ENCODE measurements at regions not wholly inside any gene's neighbourhood (a gene's known extent, or its start where the extent isn't known, plus 50 kb on each side); places are given as distances from the start of the nearest gene placed in this dataset.

DNA sequence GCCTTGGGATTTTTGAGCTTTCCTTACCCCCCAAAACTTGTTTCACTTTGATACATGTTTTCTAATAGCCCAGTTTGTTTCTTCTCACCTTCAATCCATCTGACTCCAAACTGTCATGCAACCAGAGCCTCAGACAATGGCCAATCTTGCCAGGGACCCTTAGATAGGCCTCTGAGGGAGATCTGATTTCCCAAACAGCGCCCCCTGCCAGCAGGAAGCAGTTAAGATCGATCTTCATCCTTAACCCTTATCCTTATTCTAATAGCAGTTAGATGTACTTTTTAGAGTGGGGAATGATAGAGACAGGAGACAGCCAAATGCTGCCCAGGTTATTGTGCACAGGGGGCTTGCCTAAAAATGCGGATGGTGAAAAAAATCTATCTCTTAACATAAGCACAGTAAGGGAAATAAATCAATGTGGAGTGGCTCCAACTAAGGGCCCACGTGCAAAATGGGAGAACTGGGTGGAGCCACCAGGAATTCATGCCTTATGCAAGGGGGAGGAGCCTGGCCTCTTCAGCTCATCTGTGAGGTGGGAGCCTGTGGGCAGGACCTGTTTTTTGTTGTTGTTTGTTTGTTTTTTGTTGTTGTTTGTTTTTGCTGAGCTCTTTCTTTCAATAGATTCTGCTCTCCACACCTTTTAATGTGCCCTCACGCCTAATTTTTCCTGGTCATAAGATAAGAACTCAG lies 833.6 kb upstream of the AGA start:
- no peak for DNase-seq (ENCODE audit: low spot score)

DNA sequence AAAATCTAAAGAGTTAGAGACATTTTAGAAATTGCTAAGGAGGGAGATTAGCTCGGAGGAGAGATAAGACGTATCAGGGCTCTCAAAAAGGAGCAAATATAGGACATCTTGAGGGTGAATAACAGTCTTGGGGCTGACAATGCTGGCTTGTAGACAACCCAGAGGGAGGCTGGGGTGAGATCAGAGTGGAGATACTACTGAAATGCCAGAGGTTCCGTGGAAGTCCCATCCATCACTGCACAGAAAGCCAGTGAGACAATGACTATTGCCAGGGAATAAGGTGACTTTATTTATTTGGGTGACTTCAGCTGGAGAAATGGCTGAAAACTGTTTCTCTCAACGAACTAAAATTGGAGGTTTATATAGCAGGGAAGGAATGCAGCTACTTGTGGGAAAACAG lies 838.1 kb upstream of the AGA start:
- no peak for DNase-seq (ENCODE audit: low spot score)

DNA sequence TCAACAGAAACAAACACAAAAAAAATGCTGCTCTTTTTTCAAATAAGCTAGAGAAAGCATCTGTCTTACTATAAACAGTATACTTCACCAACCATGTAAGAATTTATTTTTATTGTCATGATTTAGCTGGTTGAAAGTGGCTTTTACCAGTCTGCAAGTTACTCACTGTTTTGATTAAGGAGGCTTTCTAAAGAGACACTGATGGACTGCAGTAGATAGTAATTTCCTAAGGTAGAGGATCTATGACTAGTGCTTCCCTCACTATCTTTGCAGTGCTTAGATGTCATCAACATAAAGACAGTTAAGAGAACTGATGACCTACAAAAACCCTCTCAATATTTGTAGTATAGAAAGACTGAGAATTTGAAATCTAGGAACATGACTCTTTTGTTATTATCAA lies 846.2 kb upstream of the AGA start:
- DNase-seq (ENCODE audit: low spot score), result no peak

DNA sequence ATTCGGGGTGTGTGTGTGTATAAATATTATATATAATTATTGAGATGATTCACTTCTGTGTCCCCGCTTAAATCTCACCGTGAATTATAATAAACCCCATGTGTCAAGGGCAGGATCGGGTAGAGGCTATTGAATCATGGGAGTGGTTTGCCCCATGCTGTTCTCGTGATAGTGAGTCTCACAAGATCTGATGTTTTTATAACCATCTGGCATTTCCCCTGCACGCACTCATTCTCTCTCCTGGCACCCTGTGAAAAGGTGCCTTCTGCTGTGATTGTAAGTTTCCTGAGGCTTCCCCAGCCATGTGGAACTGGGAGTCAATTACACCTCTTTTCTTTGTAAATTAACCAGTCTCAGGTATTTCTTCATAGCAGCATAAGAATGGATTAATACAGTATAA lies 851.4 kb upstream of the AGA start:
- DNase-seq (ENCODE audit: low spot score), result no peak

DNA sequence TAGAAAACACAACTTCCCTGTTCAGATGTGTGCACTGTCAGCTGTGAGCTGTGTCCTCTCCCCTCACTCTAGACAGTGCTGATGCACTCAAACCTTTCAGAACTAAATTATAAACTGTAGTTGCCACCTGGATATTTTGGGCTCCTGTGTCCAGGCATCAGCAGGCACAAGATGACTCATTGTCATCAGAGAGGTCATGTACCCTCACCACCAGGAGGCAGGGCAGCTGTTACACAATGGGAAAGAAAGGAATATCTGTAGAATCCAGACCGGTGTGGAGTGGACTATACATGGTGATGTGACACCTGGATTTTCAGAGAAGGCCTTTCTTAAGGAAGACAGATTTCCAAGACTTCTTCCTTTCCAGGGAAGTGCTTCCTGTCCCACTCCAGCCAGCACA lies 854.4 kb upstream of the AGA start:
- DNase-seq (ENCODE audit: low spot score), result peak; percentile 7

DNA sequence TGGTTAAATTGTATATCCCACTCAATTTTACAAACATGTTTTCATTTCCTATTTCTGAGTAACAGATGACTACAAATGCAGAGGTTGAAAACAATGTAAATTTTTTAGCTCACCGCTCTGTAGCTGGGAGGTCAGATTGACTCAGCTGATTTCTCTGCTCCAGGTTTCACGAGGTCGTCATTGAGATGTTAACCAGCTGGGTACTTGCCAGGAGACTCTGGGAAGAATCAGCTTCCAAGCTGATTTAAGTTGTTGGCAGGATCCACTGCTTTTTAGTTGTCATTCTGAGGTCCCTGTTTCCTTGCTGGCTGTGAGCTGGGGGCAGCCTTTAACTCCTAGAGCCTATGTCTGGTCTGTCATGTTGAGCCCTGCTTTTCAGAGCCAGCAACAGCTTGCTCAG lies 864.3 kb upstream of the AGA start:
- no peak for DNase-seq (ENCODE audit: low spot score)

DNA sequence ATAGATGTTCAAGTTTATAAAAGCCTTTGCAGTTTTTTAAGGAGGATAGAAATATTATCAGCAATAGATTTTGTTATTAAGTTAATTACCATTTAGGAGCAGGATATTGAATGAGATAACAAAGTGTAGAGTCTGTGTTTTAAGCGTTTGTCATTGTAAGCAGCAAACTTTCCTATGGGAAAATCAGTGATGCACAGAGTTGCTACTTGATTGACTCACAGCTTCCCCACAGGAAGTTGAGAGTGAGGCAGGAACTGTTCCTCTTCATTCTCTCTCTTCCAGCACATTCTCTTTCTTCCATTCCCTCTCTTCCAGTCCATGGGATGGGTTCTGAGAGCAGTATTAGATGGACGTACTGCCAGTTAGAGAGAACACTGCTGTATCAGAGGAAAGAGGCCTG lies 867.7 kb upstream of the AGA start:
- DNase-seq (ENCODE audit: low spot score), result no peak

DNA sequence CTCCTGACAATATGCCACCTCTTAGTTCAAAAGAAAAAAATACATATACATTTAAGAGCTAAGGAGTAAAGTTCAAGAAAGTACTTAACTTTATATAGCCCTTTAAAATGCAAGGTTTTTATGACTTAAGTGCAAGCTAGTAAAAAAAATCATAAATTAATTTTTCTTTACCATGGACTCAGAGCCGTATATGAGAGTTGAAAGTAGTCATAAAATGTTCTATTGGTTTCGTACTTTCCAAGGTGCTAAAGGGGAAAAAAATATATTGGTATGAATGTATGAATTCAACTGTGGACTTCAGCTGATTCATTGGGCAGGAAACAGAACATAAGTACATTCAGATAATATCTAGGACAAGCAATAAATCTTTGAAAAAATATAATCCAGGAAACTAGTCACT lies 869.8 kb upstream of the AGA start:
- no peak for DNase-seq (ENCODE audit: low spot score)

DNA sequence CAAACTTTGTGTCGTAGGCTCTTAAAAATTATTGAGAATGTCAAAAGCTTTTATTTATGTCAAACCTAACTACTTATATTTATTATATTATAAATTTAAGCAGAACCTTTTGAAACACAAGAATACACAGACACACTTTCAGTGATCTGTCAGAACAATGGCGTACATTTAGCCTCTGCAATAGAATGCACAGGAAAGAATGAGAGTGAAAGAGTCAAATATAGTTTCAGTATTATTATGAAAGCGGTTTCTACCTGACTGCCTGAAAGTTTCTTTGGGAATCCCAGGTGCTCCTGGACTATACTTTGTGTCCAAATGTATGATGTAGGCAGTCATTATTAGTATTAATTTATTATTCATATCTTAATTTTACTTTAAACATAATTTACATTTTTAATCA lies 872.0 kb upstream of the AGA start:
- no peak for DNase-seq (ENCODE audit: low spot score)

DNA sequence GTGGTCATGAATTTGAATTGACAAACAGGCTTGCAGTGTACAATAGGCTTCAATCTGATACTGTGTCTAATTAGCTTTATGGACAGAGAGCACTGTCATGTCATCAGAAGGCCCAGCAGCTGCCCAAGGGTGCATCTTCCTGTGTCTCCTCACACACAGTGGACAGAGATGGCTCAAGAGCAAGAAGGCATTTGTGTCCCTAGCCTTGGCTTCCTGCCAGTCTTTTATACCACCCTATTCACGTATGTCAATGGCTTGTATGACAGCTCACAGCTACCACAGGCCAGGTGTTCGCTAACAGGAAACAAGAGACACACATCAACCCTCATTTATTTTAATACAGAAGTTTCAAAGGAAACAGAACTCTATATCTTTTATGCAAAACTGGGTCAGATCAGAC lies 874.0 kb upstream of the AGA start:
- DNase-seq (ENCODE audit: low spot score), result no peak

DNA sequence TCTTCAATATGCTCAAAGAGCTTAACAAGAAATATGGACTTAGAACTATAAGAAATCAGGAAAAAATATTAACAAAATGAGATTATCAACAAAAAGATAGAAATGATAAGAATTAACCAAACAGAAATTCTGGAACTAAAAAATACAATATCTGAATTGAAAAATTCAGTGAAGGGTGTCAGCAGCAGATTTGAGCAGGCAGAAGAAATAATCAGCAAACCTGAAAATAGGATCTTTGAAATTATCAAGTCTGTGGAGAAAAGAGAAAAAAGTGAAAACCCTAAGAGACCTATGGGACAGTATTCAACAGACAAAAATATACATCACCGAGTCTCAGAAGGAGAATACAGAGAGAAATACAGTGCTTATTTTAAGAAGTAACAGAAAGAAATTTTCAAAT lies 877.8 kb upstream of the AGA start:
- no peak for DNase-seq (ENCODE audit: low spot score)

DNA sequence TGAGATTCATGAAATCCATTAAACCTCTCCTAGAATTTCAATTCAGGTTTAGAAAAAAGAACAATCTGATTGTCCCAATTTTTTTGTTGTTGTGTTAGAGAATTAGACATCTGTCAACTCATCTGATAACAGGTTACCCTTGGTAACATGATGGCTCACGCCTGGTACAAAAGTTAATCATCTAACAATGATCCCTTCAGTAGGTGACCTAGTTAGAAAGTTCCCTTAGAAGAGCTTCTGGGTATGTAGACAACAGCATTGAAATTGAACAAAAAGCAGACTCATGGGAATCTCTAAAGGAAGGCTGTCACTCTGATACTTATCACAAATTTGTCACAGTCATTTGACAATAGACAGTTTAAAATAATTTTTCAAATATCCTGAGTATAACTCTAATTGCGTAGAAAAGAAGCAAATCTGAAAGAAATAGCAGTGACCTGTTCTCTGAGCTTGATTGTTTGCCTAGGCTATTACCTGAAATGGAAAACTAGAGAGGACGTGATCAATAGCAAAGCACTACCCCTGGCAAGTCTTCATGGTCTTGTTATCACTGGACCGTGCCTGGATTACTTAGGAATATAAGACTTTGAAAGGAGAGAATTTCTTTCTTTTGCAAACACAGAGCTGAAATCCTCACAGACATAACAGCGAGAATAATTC lies 880.4 kb upstream of the AGA start:
- no peak for DNase-seq (ENCODE audit: low spot score)

DNA sequence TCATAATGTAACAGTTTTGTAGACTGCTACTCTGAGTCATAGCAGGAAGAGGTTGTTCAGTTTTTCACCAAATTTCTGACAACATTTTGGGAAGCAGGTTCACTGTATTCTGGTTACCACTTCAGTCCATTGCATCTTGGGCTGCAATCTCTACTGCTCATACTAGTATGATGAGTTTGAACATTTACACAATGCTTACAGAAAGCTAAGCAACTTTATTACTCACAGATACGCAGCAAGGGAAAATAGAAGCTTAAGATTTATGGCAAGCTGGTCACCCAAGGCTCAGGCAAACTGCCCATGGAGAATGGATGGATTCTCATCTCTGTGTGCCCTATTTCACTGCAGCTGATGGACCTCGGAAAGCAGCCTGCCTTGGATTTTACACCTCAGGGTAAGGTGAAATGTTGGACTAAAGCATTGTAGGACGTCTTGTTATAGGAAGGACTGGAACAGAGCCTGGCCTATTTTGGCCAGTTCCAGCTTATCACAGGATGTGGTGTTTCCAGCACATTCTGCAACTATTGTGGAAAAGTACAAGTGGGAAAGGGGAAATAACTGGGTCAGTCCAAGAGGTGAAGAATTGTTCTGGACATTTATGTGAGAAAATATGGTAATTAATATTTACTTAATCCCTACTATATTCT lies 887.1 kb upstream of the AGA start:
- DNase-seq (ENCODE audit: low spot score), result no peak

DNA sequence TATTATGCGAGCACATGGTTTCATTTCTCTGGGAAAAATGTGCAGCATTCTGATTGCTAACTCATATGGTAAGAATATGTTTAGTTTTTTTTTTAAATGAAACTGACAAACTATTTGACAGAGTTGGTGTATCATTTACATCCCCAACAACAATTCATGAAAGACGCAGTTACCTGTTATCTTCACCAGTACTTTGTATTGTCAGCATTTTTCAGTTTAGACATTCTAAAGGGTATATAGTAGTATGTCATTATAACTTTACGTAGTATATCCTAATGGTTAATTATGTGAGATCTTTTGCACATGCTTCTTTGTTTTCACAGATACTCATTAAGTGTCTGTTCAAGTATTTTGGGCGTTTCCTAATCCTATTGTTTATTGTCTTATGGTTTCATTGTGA lies 891.1 kb upstream of the AGA start:
- DNase-seq (ENCODE audit: low spot score), result no peak

DNA sequence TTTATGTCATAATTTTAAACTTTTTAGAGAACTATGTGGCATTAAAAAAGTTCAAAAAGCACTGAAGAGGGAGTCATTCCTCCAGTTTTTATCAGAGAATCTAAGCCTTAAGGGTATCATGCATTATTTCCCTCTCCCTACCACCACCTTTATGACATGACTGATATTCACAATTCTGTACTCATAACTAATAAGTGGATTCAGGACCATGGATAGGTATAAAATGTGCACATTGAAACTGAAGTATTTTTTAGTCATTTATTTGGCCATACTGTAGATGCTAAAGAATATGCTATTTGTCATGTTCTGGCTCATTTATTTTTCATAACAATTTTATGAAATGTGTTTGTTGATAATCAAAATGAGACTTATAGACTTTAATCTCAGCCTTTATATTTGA lies 897.5 kb upstream of the AGA start:
- no peak for DNase-seq (ENCODE audit: low spot score)

DNA sequence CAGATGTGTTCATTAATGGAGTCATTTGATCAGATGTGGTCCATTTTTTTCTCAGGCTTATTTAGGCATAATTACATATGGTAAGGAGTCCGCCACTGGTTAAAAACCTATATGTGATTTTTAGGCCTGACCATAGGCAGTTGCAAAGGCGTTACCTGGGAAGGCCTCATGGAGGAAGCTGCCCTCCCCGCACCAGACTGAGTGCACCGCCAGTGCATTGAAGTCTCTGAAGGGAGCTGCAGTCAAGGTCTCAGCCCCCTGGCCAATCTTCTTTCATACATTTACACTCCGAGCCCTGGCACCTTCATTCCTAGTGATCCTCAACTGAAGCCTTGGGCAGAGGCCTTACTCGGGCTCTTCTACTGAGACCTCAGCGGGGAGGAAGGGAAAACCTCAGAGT lies 898.2 kb upstream of the AGA start:
- DNase-seq (ENCODE audit: low spot score), result no peak

DNA sequence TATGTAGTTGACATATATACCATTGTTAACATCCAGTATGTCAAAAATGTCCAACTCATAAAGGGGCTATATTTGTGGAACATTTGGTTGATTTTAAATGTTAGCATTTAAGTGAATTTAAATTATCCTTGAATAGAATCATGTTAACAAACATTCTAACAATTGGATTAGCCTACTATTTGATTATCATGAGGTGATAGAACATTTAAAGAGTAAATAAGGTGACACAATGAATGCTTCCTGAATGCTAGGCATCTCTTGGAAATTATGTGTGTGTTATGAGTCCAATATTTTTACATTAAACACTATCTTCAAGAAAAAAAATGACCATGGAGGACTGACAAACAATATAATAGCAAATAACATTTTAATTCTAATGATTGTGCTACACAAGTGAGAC lies 901.9 kb upstream of the AGA start:
- no peak for DNase-seq (ENCODE audit: low spot score)

DNA sequence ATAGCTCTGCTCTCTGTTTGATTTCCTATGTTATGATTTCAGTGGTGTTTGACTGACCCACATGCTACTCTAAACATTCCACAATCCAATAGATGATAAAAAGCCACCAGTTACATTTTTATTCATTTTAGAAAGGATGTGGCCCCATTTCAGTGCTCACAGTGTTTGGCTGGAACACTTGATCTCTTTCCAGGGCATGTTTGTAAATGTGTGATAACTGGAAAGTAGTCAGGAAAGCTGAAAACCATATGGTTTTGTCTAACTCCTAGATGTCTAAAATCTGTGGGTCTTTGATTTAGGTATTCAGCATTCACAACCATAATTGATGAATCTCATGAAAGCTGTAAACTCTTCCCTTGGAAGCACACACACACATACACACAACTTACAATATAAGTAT lies 904.9 kb upstream of the AGA start:
- DNase-seq (ENCODE audit: low spot score), result no peak

DNA sequence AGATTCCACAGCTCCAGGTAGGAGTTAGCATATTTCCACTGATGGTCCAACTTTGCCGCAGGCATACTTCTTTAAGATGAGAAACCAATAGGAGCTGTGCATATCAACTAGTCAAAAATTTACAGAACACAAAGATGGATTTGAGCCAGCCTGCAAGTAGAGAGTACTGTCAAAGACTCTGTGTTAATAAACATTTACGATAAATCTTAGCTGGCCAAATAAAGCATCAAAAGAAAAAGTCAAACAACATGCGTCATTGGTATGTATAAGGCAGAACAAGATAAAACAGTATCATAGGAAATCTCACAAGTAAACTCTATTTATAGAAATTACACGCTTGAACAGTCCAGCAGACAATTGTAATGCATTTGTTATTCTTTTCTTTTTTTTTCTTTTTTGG lies 907.4 kb upstream of the AGA start:
- no peak for DNase-seq (ENCODE audit: low spot score)

DNA sequence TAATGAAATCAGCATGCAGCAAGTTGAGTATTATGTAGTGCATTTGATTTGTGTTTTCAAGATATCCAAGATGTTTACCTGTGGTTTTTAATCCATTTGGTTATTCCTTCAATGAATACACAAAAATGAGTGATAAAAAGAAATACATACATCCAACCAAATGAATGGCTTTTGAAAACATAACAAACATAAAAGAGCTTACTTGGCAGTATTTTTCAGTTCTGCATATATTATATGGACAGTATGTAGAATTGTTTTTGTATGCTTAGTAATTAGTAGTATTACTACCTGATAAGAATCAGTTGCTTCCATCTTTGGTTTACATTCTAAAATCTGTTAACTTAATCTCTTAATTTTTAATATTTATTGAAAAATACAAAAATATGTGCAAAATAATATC lies 908.9 kb upstream of the AGA start:
- DNase-seq (ENCODE audit: low spot score), result no peak

DNA sequence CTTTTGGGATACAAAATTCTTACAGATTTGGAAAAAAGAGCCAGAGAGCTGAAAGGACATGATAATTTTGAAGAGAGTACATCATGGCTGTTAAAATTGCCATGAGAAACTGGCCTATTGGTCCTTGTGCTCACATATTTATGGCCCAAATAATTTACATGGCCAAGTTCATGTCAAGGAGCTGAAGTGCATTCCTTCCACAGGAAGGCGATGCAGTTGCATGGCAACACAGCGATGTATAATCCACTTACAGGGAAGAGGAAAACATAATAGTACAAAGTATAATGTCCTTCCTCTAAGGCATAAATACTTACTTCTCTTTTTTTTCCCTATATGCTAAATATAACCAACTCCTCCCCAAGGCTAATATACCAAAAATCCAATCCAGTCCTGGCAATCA lies 914.5 kb upstream of the AGA start:
- no peak for DNase-seq (ENCODE audit: low spot score)

DNA sequence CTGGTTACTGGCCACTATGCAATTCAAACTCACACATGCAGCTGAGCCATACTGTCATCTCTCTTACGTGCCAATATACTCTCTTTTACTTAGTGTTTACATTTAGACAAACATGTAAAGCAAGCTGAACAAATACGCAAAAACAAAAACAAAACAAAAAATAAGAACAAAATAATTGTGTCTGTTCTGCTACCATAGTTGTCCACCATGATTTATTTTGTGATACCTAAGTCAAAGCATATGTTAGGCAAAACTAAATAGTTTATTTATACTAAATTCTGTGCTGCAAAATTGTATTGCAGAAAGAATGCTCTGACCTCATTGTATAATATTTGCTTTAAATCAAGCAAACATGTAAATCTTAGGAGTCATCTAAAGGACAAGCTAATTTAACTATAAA lies 943.2 kb upstream of the AGA start:
- no peak for DNase-seq (ENCODE audit: low spot score)

DNA sequence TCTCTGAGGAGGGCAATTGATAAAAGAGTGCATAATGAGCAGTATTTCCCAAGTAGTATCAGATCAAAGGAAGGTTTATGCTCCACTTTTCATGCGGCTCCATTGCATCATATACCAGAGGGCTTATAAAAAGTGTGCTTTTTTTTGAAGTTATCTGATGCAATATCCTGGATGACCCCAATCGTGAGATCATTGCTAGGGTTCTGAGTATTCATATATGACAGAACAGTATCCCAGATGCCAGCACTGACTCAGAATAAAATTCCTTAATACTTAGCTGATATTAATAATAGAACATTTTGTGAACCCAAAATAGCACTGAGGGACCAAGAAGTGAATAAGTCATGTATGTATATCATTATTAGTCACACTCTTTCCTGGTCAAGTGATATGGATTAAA lies 945.5 kb upstream of the AGA start:
- DNase-seq (ENCODE audit: low spot score), result no peak

DNA sequence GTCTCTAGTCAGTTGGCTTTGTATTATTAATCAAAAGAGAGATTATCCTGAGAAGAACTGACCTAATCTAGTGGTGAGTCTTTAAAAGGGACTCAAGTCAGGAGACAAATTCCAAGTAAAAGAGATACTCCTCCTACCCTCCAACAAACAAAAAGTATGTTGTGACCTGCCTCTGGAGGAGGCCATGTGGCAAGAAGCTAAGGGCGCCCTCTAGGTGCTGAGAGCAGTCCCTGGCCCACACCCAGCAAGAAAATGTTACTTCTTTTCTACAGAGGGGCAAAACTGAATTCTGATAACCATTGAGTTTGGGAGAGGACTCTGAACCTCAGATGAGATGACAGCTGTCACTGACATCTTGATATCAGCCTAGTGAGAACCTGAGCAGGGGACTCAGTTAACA lies 953.6 kb upstream of the AGA start:
- no peak for DNase-seq (ENCODE audit: low spot score)
